ENCODE measurements at regions not wholly inside any gene's neighbourhood (a gene's known extent, or its start where the extent isn't known, plus 50 kb on each side); places are given as distances from the start of the nearest gene placed in this dataset.

- TF ChIP-seq POLR2A (IDR thresholded peaks at IDR 0.05; ENCODE audit: extremely low read depth, insufficient read length): no peak
- TF ChIP-seq, protein P1, sequence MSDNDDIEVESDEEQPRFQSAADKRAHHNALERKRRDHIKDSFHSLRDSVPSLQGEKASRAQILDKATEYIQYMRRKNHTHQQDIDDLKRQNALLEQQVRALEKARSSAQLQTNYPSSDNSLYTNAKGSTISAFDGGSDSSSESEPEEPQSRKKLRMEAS (IDR thresholded peaks at IDR 0.05; ENCODE audit: low read depth, low read length): no peak
- TF ChIP-seq CTCF (IDR thresholded peaks at IDR 0.05; ENCODE audit: low read depth, low read length): no peak
- TF ChIP-seq MYC (IDR thresholded peaks at IDR 0.05; ENCODE audit: low read depth, low read length): no peak
- H3K4me3 ChIP-seq (ENCODE audit: low read depth, low read length): no peak overlapping the region
- DNase-seq (ENCODE audit: low read depth): no peak
These were observed 655.7 kb downstream of the EPHA7 start for GRCh38 chr6:92763680-92764079.

- DNase-seq (ENCODE audit: low read depth): no peak
- TF ChIP-seq, protein P1 (IDR thresholded peaks at IDR 0.05; ENCODE audit: low read depth, low read length): no peak
These were observed 656.1 kb downstream of the EPHA7 start for GRCh38 chr6:92763274-92763584.

GRCh38 chr6:92762443-92763273 lies 656.7 kb downstream of the EPHA7 start:
- no peak overlapping the region for H3K4me3 ChIP-seq (ENCODE audit: low read depth, low read length)
- DNase-seq (ENCODE audit: low read depth): no peak
- TF ChIP-seq MYC (IDR thresholded peaks at IDR 0.05; ENCODE audit: low read depth, low read length): no peak
- TF ChIP-seq, protein P1 (IDR thresholded peaks at IDR 0.05; ENCODE audit: low read depth, low read length): no peak
- no peak for TF ChIP-seq CTCF (IDR thresholded peaks at IDR 0.05; ENCODE audit: low read depth, low read length)
- TF ChIP-seq POLR2A (IDR thresholded peaks at IDR 0.05; ENCODE audit: extremely low read depth, insufficient read length): no peak

More at GRCh38 chr6:92763274-92763584, 656.1 kb downstream of the EPHA7 start:
- H3K4me3 ChIP-seq (ENCODE audit: low read depth, low read length): no peak overlapping the region

DNA sequence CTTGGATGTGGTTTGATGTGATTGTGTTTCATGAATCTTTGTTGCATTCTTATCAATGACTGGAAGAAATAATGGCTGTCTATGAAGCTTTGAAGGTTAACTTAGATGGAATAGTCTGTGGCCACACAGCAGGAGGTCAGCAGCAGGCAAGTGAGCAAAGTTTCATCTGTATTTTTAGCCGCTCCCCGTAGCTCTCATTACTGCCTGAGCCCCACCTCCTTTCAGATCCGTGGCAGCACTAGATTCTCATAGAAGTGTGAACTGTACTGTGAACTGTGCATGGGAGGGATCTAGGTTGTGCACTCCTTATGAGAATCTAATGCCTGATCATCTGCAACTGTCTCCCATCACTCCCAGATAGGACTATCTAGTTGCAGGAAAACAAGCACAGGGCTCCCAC lies 660.2 kb downstream of the EPHA7 start:
- H3K4me3 ChIP-seq (ENCODE audit: low read depth, low read length): no peak overlapping the region
- no peak for DNase-seq (ENCODE audit: low read depth)
- TF ChIP-seq, protein P1 (IDR thresholded peaks at IDR 0.05; ENCODE audit: low read depth, low read length): no peak
- TF ChIP-seq MYC (IDR thresholded peaks at IDR 0.05; ENCODE audit: low read depth, low read length) (no peak), CTCF (IDR thresholded peaks at IDR 0.05; ENCODE audit: low read depth, low read length) (no peak), POLR2A (IDR thresholded peaks at IDR 0.05; ENCODE audit: extremely low read depth, insufficient read length) (no peak)

DNA sequence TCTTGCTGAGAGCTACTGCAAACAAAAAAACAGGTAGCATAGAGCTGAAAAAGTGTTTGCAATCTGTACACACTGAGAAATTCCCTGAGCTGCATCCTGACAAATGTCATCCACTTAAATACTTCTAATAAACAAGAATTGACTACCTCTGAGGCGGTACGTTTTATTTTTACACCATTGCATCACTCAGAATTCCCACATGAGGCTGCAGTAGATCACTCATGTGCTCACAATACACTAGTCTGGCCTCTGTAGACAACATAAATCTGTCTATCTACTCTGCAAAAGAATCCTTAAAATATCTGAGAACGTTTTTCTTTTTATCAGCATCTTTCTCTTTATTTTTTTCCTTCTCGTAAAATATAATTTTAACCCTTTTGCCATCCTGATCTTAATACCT lies 661.4 kb downstream of the EPHA7 start:
- no peak for DNase-seq (ENCODE audit: low read depth)
- no peak overlapping the region for H3K4me3 ChIP-seq (ENCODE audit: low read depth, low read length)
- TF ChIP-seq, protein P1 (IDR thresholded peaks at IDR 0.05; ENCODE audit: low read depth, low read length): no peak
- TF ChIP-seq MYC (IDR thresholded peaks at IDR 0.05; ENCODE audit: low read depth, low read length): no peak
- no peak for TF ChIP-seq CTCF (IDR thresholded peaks at IDR 0.05; ENCODE audit: low read depth, low read length)
- TF ChIP-seq POLR2A (IDR thresholded peaks at IDR 0.05; ENCODE audit: extremely low read depth, insufficient read length): no peak

DNA sequence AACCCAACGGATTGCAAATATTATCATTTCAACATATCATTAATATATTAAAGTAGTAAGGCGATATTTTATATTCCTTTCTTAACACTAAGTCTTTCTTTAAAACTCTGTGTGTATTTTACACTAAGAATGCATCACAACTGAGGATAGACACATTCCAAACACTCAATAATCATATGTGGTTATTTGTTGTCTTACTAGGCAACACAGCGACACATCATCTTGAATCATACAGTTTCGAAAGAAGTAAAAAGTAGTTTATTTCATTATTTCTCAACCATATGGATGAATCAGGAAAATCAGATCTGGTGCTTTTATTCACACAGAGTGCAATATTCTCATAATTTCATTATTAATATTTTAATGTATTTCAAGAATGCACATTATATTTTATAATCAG lies 662.4 kb downstream of the EPHA7 start:
- DNase-seq (ENCODE audit: low read depth): no peak
- TF ChIP-seq CTCF (IDR thresholded peaks at IDR 0.05; ENCODE audit: low read depth, low read length) (no peak), MYC (IDR thresholded peaks at IDR 0.05; ENCODE audit: low read depth, low read length) (no peak), POLR2A (IDR thresholded peaks at IDR 0.05; ENCODE audit: extremely low read depth, insufficient read length) (no peak)
- TF ChIP-seq, protein P1 (IDR thresholded peaks at IDR 0.05; ENCODE audit: low read depth, low read length): no peak
- no peak overlapping the region for H3K4me3 ChIP-seq (ENCODE audit: low read depth, low read length)
